ENCODE measurements at regions not wholly inside any gene's neighbourhood (a gene's known extent, or its start where the extent isn't known, plus 50 kb on each side); places are given as distances from the start of the nearest gene placed in this dataset.
"Not testable (repeated sequence)": the region's sequence is repeated elsewhere in the genome, so short reads cannot be mapped to it uniquely, and the experiment has no call there.

DNA sequence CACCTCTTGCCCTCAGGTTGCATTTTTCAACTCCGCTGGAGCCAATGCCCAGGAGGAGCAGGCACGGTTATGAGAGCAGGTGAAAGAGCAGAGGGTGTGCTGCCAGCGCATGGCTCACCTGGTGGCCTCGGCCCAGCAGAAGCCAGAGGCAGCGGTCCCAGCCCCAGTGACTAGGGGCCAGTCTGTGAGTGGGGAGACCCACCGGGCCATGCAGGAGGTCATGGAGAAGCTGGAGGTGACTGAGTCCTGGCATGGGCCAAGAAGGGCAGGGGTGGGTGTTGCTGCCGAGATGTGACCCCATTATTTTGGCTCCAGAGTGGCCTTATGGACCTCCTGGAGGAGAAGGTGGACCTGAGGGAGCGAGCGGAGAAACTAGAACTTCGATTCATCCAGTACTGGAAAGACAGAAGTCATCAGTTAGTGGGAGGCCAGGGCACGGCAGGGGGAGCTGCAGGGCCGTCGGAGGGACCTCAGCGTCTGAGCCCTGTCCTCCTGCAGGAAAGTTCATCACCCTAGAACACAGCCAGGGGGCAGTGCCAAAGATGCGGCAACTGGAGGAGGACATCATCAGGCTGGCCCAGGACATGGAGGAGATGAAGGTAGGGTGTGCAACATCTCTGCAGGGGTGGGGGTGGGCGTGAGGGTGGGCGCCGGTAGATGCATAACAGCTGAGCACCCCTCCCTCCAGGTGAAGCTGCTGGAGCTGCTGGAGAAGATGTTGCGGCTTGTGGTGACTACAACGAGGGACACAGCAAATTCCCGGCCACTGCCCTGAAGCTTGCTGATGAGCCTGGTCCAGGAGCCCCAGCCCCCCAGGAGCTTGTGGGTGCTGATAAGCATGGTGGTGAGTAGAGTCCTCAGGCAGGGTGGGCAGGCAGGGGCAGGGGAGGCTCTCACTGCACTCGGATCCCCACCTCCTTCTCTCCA, 58.9 kb upstream of the LYSMD4 start:
- TF ChIP-seq BHLHE40, USF2 (IDR thresholded peaks at IDR 0.05; ENCODE audit: low read depth, low read length): not testable (repeated sequence)
- 0 out of 2 replicates have a peak, but pooled peaks have one; percentile 10 for TF ChIP-seq CTCF (conservative IDR thresholded peaks at IDR 0.05; ENCODE audit: low read depth, low read length)
